ENCODE measurements at regions not wholly inside any gene's neighbourhood (a gene's known extent, or its start where the extent isn't known, plus 50 kb on each side); places are given as distances from the start of the nearest gene placed in this dataset.

- TF ChIP-seq, protein P1, sequence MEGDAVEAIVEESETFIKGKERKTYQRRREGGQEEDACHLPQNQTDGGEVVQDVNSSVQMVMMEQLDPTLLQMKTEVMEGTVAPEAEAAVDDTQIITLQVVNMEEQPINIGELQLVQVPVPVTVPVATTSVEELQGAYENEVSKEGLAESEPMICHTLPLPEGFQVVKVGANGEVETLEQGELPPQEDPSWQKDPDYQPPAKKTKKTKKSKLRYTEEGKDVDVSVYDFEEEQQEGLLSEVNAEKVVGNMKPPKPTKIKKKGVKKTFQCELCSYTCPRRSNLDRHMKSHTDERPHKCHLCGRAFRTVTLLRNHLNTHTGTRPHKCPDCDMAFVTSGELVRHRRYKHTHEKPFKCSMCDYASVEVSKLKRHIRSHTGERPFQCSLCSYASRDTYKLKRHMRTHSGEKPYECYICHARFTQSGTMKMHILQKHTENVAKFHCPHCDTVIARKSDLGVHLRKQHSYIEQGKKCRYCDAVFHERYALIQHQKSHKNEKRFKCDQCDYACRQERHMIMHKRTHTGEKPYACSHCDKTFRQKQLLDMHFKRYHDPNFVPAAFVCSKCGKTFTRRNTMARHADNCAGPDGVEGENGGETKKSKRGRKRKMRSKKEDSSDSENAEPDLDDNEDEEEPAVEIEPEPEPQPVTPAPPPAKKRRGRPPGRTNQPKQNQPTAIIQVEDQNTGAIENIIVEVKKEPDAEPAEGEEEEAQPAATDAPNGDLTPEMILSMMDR (IDR thresholded peaks at IDR 0.05; ENCODE audit: extremely low read depth in 1 of 2, insufficient read depth in 1 of 2, low read depth in 1 of 2, low read length in 2 of 2) = no peak
- no peak for TF ChIP-seq FOS (IDR thresholded peaks at IDR 0.05; ENCODE audit: borderline replicate concordance, insufficient read depth, low read length)
Observed at GRCh38 chr11:28878025-28878424, 769.8 kb downstream of the METTL15 start.
